ENCODE measurements at regions not wholly inside any gene's neighbourhood (a gene's known extent, or its start where the extent isn't known, plus 50 kb on each side); places are given as distances from the start of the nearest gene placed in this dataset.

DNA sequence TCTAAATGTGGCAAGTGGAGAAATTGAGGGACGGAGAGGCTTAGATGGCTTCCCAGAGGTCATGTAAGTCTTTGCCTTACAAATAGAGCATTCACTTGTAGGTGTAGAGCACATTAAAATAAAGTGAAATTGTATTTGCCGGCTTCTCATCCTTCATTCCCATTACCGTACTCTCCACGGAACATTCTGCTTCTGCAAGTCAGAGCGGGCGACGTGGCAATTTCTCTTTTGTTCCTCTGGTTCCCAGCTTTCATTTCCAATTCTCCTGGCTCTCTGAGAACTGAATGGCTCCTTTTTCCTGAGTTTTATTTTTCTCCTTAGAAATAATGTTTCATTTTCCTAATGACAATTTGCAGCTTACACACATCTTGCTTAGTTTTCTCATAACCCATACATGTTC lies 51.3 kb upstream of the PFKP start:
- DNase-seq = no peak

DNA sequence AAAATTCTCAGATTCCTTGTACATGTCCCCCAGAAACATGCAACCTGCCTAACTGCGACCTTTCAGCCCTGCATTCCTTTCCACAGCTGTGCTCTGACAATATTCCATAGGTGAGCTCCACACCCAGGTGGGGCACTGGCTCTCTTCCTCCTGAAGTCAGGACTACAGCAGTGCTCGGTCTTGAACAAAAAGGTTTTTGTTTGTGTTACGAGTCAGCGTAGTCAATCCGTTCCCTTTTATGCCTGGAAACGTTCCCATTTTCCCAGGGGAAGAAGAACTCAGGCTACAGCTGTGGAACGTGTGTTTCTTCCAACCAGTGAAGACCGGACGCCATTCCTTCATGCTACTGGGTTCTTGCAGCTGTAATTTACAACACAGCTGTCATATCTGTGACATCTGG lies 52.4 kb upstream of the PFKP start:
- peak; percentile 73 for DNase-seq

DNA sequence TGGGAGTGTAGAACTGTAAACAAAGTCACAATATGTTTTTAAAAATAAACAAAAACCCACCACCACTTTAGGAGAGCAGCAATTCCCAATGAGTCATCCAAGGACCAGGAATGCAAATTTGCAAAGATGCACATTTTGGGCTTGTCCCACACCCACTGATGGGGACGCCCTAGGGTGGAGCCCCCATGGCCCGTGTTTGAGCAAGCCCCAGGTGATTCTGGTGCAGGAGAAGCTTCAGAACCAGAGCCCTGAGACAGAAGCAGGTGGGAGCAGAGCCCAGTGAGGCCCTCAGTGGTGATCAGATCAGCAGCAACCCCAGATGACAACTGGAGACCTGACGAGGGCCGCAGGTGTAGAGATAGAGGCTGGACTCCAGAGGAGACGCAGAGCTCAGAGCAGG lies 55.1 kb upstream of the PFKP start:
- DNase-seq = no peak

DNA sequence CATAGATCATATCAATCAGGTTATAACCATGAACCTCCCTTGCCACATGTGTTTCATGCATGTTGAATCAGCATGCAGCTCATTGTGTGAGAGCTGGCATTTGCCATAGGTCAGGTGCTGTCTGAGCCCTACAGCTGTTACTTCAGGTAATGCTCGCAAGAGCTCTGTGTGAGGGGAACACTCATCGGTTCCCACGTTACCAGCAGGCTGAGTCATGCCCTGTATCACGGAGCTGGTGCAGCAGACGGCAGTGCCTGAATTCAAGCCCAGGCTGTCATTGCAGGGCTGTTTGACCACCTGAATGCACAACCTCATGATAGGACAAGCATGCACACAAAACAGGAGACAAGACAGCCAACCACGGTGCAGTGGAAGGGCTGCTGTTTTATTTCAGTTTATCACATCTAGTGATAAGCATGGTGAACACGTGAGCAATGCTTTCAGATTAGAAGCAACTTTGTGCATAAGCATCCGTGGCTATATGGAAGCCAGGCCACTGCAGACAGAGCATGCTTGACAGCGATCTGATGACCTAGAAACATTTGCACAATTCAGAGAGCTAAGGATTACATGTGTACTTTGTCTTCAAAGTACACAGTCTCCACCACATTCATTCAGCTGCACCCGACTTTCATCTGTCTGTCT lies 56.4 kb upstream of the PFKP start:
- no peak for DNase-seq

DNA sequence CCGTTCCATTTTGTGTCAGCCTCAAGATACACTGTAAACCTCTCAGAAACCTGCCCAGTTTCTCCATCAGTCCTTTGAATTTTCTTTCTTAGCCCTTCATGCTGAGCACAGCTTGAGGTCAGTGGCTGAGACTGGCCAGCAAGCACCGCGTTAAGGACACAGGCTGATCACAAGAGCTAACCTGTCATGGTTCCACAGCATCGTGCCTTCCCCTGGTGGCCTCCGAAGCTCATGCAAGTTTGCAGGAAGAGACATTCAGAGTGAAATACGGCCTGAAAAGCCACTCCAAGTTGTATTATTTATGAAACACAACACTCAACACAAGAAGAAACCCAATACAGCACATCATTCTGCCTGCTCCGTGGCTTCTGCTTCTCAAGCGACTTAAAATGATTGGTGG lies 57.0 kb upstream of the PFKP start:
- no peak for DNase-seq

DNA sequence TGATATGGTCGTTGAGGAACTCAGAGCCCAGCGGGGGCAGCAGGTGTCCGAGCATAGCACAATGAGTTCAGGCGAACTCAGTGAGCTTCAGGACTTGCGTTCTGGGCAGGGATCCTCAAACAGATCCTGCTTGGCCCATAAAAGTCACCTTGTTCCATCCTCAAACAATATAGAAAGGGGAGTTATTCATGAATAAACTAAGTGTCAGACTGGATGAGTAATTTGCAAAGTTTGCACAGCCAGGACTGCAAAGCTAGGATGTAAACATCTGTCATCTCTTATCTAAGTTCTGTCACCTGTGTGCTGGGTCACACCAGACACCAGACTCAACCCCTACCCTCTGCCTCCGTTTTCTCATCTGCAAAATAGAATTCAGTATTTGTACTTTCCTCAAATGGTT lies 58.0 kb upstream of the PFKP start:
- DNase-seq = no peak

DNA sequence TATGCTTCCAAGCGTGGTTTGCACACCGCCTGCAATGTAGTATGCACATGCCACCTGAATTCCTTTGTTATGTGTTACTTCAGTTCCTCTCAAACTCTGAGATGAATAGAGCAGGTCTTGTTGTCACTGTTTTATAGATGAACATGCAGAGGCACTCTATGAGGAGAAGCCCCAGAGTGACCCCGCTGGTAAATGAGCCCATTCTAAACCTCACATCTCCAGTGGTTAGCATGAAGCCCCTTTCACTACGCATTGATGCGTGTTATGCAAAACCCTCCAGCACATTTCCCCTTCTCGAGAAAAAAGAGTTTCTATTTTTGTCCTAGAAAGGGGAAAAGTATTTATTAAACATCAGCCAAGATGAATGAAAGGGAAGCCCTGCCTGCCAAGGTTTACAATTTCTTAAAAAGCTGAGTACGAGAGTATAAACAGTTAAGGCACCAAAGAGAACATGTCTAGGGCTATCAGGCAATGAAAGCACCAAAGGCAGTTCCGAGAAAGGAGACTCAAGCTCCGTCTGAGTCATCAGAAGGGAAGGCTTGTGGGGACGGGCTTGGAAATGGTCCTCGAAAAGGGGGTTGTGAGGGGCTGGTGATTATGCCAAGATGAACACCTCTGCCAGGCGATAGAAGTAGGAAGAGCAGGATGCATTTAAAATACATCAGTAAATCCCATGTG lies 58.7 kb upstream of the PFKP start:
- no peak for DNase-seq

DNA sequence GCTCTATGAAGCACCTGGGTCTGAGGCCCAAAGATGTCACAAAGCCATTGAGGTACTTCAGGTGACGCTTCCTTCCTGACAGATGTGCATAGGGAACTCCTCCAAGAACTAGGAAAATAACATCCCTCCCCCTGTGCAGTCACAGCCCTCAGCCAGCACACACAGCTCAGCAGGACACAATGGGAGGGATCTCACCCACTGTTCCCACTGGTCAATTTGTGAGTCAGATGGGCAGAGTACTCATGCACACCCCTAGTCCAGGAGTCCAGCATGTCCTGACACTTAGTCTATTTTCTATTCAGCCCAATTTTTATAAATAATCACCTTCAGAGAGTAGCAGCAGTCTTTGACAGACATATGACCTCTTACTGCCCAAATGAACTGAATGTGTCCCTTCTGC lies 60.7 kb upstream of the PFKP start:
- no peak for DNase-seq

DNA sequence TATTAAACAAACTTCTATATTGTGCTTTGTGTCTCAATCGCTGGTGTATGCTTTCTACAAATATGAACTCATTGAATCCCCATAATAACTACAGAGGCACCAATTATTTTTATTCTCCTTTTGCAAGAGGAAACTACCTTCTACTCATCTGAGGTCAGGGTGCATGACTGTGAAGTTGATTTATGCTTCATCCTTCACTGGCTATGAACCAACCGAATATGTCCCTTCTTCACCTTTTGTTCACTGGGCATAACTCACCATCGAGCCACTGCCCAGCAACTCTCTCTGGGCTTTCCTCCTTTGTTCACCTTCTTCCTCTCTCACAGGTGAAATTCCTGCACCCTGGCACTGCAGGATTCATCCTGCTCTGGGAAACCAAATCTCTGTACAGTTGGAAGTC lies 61.3 kb upstream of the PFKP start:
- DNase-seq = no peak

DNA sequence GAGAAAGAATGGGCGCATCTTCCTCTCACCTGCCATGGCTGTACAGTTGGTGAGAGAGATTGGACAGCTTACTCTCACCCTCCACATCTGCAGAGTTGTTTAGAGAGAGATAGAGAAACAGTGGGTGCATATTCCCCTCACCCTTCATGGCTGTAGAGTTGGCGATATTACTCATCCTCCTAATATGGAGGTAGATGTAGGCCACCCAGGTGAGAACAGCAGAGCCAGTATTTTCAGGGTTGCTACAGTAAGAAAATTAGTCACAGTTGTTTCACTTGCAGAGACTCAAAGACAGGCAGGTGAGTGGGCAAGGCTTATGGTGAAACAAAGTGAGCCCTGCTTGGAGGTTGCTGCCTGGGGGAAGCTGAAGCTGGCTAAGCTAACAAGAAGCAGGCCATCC lies 65.0 kb upstream of the PFKP start:
- no peak for DNase-seq

DNA sequence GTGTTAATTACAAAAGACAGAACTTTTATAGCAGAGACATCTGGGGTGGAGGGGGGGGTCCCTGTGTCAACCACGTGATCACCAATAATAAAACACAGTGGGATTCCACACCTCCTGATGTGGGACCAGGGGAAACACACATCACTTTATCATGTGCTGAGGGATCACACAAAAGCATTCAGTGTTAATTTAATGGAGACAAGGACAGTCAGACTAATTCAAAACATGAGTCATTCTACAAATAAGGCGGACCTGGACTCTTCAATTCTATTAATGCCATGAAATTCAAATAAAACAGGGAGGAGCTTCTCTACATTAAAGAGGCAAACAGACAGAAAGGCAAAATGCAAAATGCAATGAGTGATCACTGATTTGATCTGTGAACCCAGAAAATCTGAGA lies 67.3 kb upstream of the PFKP start:
- no peak for DNase-seq

DNA sequence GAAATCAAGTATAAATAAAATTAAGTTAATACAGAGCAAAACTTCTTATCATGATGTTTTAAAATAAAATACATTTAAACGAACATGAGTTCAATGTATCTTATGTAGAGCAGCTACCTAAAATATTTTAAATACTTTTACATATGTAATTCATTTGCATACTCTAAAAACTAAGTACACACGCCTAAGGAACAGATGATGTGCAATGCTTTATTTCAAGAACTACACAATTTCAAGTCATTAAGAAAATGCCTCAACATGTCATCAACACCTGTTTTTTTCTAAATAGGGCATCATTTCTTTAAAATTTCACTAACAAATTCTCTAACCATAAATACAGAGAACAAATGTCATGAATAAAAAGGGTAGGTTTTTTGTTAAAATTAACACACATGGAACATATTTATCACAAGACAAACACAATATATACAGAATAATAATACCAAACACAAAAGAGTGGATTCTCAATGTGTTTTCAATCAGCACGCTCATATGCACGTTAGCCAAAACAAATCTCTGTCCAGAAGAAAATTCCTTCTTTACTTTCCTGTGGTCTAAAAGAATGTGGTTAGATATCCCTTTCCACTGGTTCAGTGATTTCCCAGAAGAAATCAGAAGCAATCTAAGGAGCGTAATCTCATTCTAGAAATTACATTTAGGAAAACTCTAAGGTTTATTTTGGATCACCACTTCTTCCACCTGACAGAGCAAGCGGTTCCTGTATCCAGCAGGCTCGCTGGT lies 73.0 kb upstream of the PFKP start:
- no peak for DNase-seq

DNA sequence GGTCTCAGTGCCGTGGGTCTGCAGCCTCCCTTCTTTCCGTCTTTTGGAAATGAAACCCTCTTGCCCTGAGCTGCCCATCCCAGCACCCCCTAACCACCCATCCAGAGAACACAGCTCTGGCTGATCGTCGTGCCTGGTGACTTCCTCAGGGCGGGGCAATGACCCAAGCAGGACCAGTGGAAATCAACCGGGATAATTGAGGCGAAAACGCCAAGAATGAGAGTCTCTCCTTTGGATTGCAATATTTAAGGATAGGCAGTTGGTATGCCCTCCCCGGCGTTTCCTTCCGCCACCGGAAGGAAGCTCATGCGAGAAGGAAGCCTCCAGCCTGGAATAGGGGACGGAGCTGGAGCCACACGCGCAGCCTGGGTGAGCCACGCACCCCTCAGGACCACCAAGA lies 73.7 kb upstream of the PFKP start:
- no peak for DNase-seq

DNA sequence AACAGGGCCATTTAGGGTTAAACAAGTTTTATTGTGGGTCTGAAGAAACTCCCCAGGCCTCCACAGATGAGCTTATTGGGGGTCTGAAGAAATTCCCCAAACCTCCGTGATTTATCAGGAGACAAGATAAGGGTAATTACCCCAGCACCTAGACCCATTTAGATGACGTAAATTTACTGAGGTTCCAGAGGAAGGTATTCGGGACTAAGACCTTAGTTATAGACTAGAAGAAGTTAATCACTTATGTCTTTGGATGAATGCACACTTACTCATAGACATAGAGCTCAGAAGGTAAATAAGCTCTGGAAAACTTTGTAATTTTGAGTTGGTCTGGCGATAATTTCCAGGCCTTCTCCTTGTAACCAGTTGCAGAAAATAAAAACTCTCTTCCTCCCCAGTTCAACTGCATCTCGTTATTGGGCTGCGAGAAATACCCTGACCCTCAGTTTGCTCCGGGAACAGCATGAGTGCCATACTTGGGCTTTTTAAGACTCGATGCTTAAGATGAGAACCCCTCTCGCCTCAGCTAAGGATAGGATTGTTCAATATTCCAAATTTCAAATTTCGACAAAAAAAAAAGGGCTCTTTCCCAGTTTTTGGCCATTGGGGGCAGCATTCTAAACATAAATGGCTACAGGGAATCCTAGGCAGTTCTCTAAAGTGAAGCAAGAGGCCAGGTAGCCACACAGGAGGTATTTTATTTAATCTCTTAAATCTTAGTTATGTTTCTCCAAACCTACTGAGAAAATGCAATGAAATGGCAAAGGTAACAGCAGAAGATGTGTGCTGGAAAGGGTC lies 74.7 kb upstream of the PFKP start:
- DNase-seq = no peak

DNA sequence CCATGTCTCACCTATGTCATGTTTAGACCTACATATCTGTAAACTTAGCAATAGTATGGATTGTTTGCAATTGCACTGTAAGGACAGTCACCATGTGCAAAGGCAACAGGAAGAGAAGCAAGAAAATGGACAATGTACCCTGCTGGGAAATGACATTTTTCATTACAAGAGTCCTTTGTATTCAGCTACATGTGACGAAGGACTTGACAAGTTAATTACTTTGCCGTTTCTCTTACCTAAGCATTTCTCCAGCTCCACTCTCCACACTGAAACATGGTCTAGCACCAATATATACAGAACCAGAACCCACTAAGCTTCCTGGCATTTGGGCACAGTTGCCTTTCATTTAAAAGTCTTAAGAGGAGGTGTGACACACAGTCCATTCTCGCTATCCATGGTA lies 76.6 kb upstream of the PFKP start:
- DNase-seq = no peak

DNA sequence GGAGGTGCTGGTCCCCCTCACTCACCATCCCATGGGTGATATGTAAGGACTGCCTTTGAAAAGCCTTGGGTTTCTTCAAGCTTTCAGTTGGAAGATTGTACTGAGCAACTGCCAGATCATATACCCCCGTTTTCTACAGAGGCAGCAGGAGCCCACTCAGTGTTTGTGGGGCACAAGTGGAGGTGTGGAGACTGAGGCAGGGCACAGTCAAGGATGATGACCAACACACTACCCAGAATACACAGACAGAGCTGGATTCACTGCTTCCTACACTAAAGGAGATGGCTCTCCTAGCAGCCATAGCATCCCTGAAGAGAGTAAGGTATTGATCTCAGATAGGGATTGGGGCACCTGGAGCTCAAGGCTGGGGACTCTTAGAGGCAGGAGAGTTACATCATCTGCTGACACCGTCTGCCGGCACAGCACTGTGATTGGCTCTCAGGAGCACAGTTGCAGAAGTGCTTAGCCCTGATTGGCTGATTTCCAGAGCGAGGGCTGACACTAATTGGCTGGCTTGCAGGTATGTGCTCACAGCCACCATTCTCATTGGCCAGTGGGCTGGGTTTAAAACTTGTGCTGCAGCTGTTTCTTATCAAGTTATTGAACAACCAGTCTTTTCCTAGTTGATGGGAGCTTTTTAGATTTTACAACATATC lies 77.9 kb upstream of the PFKP start:
- no peak for DNase-seq

DNA sequence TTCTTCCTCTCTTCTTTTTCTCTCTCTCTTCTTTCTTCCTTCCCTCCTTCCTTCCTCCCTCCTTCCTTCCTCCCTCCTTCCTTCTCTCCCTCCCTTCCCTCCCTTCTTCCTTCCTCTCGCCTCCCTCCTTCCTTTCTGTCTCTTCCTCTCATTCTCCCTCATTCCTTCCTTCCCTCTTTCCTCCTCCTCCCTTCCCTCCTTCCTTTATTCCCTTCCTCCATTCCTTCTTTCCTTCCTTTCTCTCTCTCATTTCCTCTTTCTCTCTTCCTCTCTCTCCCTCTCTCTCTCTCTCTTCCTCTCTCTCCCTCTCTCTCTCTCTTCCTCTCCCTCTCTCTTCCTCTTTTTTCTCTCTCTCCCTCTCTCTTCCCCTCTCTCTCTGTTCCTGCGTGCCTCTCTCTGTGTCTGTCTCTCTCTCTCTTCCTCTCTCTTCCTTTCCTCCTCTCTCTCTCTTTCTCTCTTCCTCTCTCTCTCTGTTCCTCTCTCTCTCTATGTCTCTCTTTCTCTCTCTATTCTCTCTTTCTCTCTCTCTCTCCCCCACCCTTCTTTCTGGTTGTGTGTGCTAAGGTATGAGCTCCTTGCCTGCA lies 80.1 kb upstream of the PFKP start:
- DNase-seq = no peak

DNA sequence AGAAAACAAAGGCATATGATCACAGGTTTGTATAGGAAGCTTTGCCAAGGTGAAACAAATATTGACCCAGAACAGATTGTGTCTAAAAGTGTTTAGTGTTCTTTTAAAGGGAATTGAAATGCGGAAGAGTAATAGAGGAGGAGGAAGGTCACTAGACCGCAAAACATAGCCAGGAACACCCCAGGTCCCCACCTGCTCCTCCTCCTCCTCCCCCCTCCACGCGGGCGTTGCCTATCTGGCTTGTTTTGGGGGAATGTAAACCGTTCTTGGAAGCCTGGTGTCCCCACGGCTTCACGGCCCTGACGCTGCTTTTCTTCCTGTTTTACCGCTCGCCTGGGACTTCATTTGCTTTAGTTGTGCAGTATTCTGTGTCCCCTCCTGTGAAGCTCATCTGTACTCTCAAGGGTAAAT lies 81.0 kb upstream of the PFKP start:
- no peak for DNase-seq

DNA sequence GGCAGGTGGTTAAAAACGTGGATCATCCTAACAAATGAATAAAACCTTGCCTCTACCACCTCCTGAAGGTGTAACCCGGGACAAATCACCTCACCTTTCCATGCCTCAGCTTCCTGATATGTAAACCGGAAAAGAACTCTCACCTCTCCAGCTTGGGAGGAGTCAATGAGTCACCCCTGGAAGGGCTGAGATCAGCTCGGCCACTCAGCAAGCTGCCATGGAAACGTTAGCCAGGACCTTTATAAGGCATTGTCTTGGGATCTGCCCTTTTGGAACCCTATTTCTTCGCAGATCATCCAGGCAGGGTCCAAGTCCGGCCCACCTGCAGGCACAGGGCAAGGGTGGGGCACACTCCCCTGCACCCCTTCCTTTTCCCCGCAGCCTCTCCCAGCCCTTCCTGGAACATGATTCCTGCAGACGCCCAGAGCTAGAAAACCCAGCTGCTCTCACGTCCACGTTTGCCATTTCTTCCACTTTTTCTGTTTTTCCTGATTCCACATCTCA lies 81.6 kb upstream of the PFKP start:
- DNase-seq = no peak

DNA sequence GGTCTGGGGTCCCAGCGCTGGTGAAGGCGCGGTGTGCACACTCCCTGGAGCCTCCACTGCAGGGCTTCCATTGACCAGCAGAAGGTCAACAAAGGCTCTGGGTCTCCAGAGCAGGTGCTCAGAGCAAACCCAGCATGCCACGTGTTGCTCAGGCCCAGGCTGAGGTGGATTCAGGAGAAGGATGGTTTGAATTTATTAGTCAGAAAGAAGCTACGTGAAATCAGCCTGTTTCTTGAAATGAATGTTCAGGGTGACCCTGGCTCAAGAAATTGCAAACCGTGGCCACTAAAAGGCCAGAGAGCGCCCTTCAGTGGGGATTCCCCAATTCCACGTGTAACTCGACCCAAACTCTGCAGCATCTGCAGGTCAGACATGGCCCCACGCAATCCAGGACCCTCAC lies 82.7 kb upstream of the PFKP start:
- no peak for DNase-seq

DNA sequence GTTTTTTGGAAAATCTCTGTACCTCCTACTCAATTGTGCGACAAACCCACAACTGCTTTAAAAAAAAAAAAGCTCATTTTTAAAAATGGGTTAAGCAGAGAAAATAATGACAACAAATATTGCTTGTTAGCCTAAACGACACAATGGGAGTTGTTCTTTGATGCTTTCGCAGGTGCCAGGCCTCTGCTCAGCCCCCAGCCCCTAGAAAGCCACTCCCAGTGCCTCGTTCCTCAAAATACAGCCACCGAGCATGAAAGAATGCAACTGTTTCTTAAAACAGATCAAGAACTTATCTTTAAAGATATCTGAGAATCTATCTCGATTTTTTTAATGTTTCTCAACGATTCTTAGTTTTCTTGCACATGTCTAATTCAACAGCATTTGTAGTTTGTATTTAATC lies 85.2 kb upstream of the PFKP start:
- DNase-seq = no peak
